GM12865 (cell line): ENCODE measurements at regions not wholly inside any gene's neighbourhood (a gene's known extent, or its start where the extent isn't known, plus 50 kb on each side); places are given as distances from the start of the nearest gene placed in this dataset.

Experiments used
- DNase-seq: peaks from one replicate; pipeline ENCODE4 v3.0.0; 2010; ENCODE audit warnings: low read depth
- H3K4me3 ChIP-seq: 2 replicates; pipeline ENCODE4 v1.5.1; 2011; ENCODE audit warnings: mild to moderate bottlenecking, low read depth, low read length, control low read depth
- CTCF ChIP-seq: IDR thresholded peaks from 2 replicates; pipeline ENCODE4 v1.5.1; 2011; ENCODE audit warnings: low read length, control low read depth, low read depth, inconsistent platforms; ENCODE audit not compliant: insufficient read depth; ENCODE audit errors: missing control alignments

- H3K4me3 ChIP-seq: no peak overlapping the region
- TF ChIP-seq CTCF: no peak
- no peak for DNase-seq
These were observed 367.5 kb upstream of the FIGN start for GRCh38 chr2:164103271-164103670.

DNA sequence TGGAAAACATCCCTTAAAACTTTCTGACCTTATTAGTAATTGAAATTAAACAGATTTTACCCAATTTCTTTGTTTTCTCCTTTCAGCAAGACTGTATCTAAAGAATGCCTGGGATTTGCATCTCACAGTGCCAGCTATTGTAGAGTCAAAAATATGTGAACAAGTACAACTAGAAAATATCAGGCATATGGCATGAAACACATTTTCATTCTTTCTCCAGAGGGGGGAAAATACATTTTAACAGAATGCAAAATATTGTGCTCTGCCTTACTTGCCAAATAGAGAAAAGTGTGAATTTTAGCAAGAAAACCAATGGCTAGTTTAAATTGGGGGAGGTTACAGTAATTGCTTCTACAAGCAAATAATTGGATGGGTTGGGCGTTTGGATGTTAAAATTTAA lies 366.6 kb upstream of the FIGN start:
- no peak overlapping the region for H3K4me3 ChIP-seq
- DNase-seq: no peak
- TF ChIP-seq CTCF: no peak

DNA sequence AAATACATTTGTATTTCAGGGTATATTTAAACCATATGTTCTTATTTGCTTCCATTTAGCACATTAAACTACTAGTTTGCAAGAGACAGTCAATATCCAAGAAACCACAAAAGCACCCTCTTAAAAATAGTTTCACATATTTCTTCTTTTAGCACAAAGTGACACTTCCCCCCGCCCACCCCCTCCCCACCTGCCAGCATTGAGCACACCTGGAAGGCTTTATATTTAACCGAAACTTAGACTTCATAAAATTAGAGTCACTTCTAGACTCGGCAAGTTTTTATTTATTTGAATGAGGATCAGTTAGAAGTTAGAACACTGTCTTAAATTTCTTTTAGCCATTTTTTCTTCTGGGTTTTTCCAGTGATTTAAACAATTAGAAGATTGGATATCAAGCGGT lies 355.9 kb upstream of the FIGN start:
- no peak for TF ChIP-seq CTCF
- H3K4me3 ChIP-seq: no peak overlapping the region
- no peak for DNase-seq

DNA sequence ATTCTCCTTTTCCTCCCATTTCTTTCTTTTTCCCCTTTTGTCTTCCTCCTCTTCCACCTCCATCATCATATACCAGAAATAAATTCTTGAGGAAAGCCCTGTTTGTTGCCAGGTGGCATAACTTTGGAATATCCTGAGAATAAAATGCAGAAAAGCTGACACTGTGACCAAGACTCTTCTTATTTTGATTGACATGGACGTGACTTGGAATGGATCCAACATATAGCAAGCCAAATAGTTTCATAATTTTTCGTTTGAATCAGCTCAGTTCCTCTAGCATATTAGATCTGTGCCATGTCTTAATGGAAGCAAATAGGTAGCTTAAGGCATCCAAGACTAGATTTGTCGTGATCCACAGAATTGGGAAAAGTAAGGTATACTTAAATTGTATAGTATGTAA lies 354.7 kb upstream of the FIGN start:
- no peak for TF ChIP-seq CTCF
- no peak overlapping the region for H3K4me3 ChIP-seq
- no peak for DNase-seq

- TF ChIP-seq CTCF: no peak
- no peak for DNase-seq
- no peak overlapping the region for H3K4me3 ChIP-seq
These were observed 348.3 kb upstream of the FIGN start for GRCh38 chr2:164084066-164084465.

DNA sequence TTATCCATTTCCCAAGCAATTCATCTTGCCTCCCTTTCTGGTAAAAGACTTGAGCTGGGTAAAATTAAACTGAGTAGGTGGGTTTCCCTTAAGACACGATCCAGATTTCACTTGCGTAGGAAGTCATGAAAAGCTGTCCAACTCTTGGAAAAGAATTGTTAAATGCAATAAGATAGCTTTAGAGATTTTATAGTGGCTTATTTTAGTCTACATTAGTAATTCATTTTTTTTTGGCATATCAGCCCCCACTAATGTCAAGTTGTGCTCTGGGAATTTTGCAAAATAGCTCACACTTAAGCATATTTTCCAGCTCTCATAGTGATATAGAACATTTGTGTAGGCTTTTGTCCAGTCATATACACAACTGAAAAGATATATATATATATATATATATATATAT lies 344.7 kb upstream of the FIGN start:
- H3K4me3 ChIP-seq: no peak overlapping the region
- DNase-seq: no peak
- TF ChIP-seq CTCF: no peak

DNA sequence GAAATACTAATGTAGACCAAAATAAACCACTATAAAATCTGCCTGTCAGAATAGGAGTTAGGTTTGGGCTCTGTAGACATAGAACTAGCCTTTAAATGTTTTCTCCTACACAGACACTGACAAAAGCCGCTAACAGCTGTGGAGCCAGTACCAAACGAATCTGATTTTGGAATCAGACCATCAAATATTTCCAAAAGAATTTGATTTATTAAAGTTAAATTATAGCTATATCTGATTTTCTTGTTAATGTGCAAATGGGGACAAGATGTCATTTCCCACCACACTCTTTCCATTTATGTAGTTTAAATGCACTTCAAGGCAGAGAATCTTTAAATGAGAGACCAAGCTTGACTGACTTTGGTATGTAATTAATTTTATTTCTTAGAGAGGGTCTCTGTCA lies 343.4 kb upstream of the FIGN start:
- H3K4me3 ChIP-seq: no peak overlapping the region
- TF ChIP-seq CTCF: no peak
- DNase-seq: no peak
